Thoracic aorta (tissue), 2 donors: ENCODE measurements at regions not wholly inside any gene's neighbourhood (a gene's known extent, or its start where the extent isn't known, plus 50 kb on each side); places are given as distances from the start of the nearest gene placed in this dataset.

Experiments used
- ATAC-seq: fragments of 150-250 bp; one replicate; pipeline ENCODE4 v1.8.0; 2017; ENCODE audit warnings: low read depth; ENCODE audit not compliant: insufficient number of reproducible peaks, low FRiP score
- DNase-seq: peaks from one replicate; pipeline ENCODE4 v3.0.0-alpha.2; 2020; ENCODE audit warnings: low spot score
- H3K27ac ChIP-seq, 2 donors: fragments of 200-600 bp; sonication (generic); 1 replicate in 1 of 2; 2 replicates in 1 of 2; pipeline ENCODE4 v1.5.1; 2016; ENCODE audit warnings: mild to moderate bottlenecking in 2 of 2, moderate library complexity in 2 of 2
- H3K27me3 ChIP-seq: fragments of 200-600 bp; sonication (generic); replicated peaks from 2 replicates; pipeline ENCODE4 v1.6.0; 2016; ENCODE audit warnings: mild to moderate bottlenecking; ENCODE audit not compliant: insufficient read depth
- H3K36me3 ChIP-seq: fragments of 200-600 bp; sonication (generic); one replicate; pipeline ENCODE4 v1.5.1; 2016
- H3K4me1 ChIP-seq, 2 donors: fragments of 200-600 bp; sonication (generic); 1 replicate in 1 of 2; 2 replicates in 1 of 2; pipeline versions ENCODE4 v1.5.1 to v1.6.0; 2016; ENCODE audit warnings: low read depth in 2 of 2, mild to moderate bottlenecking in 1 of 2; ENCODE audit not compliant: control insufficient read depth in 1 of 2
- H3K4me3 ChIP-seq: fragments of 200-600 bp; sonication (generic); 2 replicates; pipeline ENCODE4 v1.5.1; 2016; ENCODE audit warnings: mild to moderate bottlenecking
- H3K9me3 ChIP-seq: fragments of 200-600 bp; sonication (generic); 2 replicates; pipeline ENCODE4 v1.5.1; 2016
- TF ChIP-seq, protein P1 (sequence below): fragments of 200-600 bp; sonication (generic); IDR thresholded peaks from one replicate; pipeline ENCODE4 v1.5.1; 2019; ENCODE audit warnings: antibody characterized with exemption

DNA sequence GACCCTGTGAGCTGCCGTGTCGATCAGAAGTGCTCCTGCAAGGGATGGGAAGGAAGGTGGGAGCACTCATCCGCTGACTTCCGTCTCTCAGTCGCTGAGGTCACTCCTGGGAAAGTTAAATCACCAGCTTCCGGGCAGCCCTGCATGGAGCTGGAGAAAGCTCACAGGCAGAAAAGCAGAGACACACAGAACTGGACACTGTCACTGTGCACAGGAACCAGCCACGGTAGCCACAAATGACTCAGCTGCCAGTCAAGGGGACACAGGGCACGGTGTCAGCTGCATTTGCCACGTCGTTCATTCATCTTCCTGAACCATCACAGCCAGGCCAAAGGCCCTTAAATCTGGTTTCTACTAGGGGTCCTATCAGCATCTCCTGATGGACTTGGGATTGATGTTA, 226.4 kb upstream of the PSMD7 start:
- ATAC-seq (no peak), DNase-seq (no peak)
- H3K9me3 ChIP-seq: peaks cover 4% of the 10 kb centered on the region
- no peaks in the 10 kb centered on the region for H3K4me1 ChIP-seq
- no peak overlapping the region for H3K27ac ChIP-seq
- H3K36me3 ChIP-seq: no peaks in the 10 kb centered on the region
- no peak overlapping the region for H3K4me3 ChIP-seq
- no peaks in the 10 kb centered on the region for H3K27me3 ChIP-seq
- TF ChIP-seq, protein P1, sequence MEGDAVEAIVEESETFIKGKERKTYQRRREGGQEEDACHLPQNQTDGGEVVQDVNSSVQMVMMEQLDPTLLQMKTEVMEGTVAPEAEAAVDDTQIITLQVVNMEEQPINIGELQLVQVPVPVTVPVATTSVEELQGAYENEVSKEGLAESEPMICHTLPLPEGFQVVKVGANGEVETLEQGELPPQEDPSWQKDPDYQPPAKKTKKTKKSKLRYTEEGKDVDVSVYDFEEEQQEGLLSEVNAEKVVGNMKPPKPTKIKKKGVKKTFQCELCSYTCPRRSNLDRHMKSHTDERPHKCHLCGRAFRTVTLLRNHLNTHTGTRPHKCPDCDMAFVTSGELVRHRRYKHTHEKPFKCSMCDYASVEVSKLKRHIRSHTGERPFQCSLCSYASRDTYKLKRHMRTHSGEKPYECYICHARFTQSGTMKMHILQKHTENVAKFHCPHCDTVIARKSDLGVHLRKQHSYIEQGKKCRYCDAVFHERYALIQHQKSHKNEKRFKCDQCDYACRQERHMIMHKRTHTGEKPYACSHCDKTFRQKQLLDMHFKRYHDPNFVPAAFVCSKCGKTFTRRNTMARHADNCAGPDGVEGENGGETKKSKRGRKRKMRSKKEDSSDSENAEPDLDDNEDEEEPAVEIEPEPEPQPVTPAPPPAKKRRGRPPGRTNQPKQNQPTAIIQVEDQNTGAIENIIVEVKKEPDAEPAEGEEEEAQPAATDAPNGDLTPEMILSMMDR: no peak

DNA sequence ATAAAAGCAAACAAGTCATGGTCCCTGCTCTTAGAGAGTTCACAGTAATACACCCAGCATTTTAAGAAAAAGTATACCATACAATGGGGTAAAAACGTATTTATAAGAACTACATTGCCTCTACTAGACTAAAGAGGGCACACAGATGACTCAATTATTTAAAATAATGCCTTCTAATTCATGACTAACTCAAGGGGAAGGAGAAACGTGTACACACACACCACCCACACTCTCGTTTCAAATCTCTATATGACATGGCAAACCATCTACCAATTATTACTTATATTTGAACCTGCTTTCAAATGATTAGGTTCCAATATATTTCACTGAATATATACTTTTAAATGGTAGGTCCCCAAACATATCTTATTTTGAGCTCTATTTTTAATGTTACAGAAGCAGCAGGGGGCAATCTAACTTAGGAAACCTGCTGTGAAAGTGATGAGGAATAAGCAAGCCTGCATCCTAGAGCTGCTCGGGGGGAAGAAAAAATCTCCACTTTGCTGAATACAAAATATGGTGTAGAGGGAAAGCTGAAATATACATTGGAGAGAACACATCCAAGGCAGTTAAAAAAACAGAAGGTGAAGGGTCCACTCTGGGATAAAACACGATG, 232.4 kb upstream of the PSMD7 start:
- no peak overlapping the region for H3K4me3 ChIP-seq
- H3K9me3 ChIP-seq: no peaks in the 10 kb centered on the region
- H3K27me3 ChIP-seq: no peaks in the 10 kb centered on the region
- DNase-seq (no peak), ATAC-seq (no peak)
- TF ChIP-seq, protein P1: no peak
- H3K4me1 ChIP-seq: no peaks in the 10 kb centered on the region
- H3K36me3 ChIP-seq: no peaks in the 10 kb centered on the region
- H3K27ac ChIP-seq: no peak overlapping the region

DNA sequence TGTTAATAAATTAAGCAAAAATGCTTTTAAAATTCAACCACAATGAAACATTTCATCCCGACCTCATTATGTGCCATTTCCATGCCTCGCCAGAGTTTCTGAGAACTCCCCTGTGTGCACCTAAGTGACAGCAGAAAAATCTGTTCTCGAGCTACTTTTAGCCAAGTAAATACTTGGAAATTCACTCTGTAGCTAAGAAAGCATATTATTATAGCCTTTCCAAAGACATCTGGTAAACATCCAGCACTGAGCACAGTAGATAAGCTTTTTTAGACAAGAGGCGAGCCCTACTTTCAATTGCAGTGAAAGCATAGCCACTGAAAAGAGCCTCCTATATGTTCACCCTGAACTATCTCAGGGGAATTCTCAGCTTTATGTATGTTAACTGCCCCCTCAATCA, 242.8 kb upstream of the PSMD7 start:
- H3K9me3 ChIP-seq: no peaks in the 10 kb centered on the region
- TF ChIP-seq, protein P1: no peak
- no peaks in the 10 kb centered on the region for H3K36me3 ChIP-seq
- DNase-seq (no peak), ATAC-seq (no peak)
- no peaks in the 10 kb centered on the region for H3K27me3 ChIP-seq
- H3K27ac ChIP-seq: no peak overlapping the region
- H3K4me1 ChIP-seq: no peaks in the 10 kb centered on the region
- no peak overlapping the region for H3K4me3 ChIP-seq

DNA sequence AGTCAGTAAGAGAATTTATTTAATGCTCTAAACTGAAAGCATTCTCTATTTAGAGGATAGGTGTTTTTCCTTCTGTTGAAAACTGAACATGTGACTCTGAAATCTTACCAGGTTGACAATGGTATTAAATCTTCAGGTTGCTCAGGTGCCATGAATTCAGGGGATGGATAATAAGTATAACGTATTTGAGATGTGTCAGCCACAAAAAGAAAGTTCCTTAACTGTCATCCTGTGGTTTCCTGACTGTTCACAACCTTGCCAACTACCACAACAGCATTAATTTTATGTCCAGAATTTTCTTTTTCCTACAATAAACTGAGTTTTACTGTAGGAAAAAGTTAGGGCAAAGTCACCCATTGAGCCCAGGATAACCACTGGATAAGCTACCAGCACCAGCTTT, 243.3 kb upstream of the PSMD7 start:
- no peaks in the 10 kb centered on the region for H3K9me3 ChIP-seq
- H3K27me3 ChIP-seq: no peaks in the 10 kb centered on the region
- H3K4me3 ChIP-seq: no peak overlapping the region
- H3K27ac ChIP-seq: no peak overlapping the region
- TF ChIP-seq, protein P1: no peak
- no peak for ATAC-seq
- no peaks in the 10 kb centered on the region for H3K4me1 ChIP-seq
- H3K36me3 ChIP-seq: no peaks in the 10 kb centered on the region
- no peak for DNase-seq

DNA sequence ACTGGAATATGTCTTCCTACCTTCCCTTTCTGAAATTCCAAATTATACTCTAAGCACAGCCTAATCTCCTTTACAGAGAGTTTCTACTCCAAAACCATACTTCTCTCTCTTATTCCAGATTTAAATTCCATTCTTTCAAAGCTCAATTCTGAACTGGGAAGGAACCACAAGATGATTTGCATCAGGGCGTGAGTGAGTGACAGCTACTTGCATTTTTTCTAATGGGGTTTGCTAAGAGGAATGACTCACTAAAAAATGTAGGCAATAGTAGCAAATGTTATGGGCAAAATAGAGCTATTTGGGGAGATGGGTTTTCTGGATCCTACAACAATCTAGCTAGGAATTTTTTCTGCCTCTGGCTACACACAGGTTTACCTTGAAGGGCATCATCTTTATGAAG, 244.6 kb upstream of the PSMD7 start:
- no peaks in the 10 kb centered on the region for H3K9me3 ChIP-seq
- H3K27ac ChIP-seq: no peak overlapping the region
- H3K27me3 ChIP-seq: no peaks in the 10 kb centered on the region
- ATAC-seq (no peak), DNase-seq (no peak)
- H3K36me3 ChIP-seq: no peaks in the 10 kb centered on the region
- H3K4me1 ChIP-seq: no peaks in the 10 kb centered on the region
- H3K4me3 ChIP-seq: no peak overlapping the region
- TF ChIP-seq, protein P1: no peak
